ENCODE measurements at regions not wholly inside any gene's neighbourhood (a gene's known extent, or its start where the extent isn't known, plus 50 kb on each side); places are given as distances from the start of the nearest gene placed in this dataset.

GRCh38 chrX:45894864-45895645, 650.2 kb downstream of the ZNF674 start (continued):
- TF ChIP-seq ZNF576 (CRISPR knock-in tag; IDR thresholded peaks at IDR 0.05) (no peak), MAX (IDR thresholded peaks at IDR 0.05) (peak; percentile 48), BCL6 (CRISPR knock-in tag; IDR thresholded peaks at IDR 0.05) (0 out of 2 replicates have a peak, but pooled peaks have one; percentile 48), PATZ1 (CRISPR knock-in tag; IDR thresholded peaks at IDR 0.05) (peak; percentile 21; the same call in 1 of the 2 replicates), HNF1A (IDR thresholded peaks at IDR 0.05; ENCODE audit: low read depth) (no peak), HNF1A (CRISPR knock-in tag; IDR thresholded peaks at IDR 0.05; ENCODE audit: borderline replicate concordance) (no peak), SMAD3 (CRISPR knock-in tag; IDR thresholded peaks at IDR 0.05) (no peak), WIZ (CRISPR knock-in tag; IDR thresholded peaks at IDR 0.05) (no peak), ZNF12 (CRISPR knock-in tag; IDR thresholded peaks at IDR 0.05) (0 out of 2 replicates have a peak, but pooled peaks have one; percentile 12), ZNF552 (CRISPR knock-in tag; IDR thresholded peaks at IDR 0.05; ENCODE audit: borderline replicate concordance) (no peak), ZNF577 (CRISPR knock-in tag; IDR thresholded peaks at IDR 0.05; ENCODE audit: borderline replicate concordance, low read depth) (no peak), ZNF841 (CRISPR knock-in tag; IDR thresholded peaks at IDR 0.05; ENCODE audit: borderline replicate concordance) (no peak), ARID4A (CRISPR knock-in tag; IDR thresholded peaks at IDR 0.05; ENCODE audit: borderline replicate concordance) (peak; percentile 22; the same call in 1 of the 2 replicates), HMG20A (CRISPR knock-in tag; IDR thresholded peaks at IDR 0.05; ENCODE audit: borderline replicate concordance) (peak; percentile 38; the same call in 1 of the 2 replicates), SIX4 (CRISPR knock-in tag; IDR thresholded peaks at IDR 0.05) (peak; percentile 70; the same call in 1 of the 2 replicates), ZNF44 (CRISPR knock-in tag; IDR thresholded peaks at IDR 0.05) (peak; percentile 100), ZNF747 (CRISPR knock-in tag; IDR thresholded peaks at IDR 0.05; ENCODE audit: borderline replicate concordance) (no peak), ZNF839 (CRISPR knock-in tag; IDR thresholded peaks at IDR 0.05; ENCODE audit: borderline replicate concordance) (no peak)
